MM.1S (cell line): ENCODE measurements at regions not wholly inside any gene's neighbourhood (a gene's known extent, or its start where the extent isn't known, plus 50 kb on each side); places are given as distances from the start of the nearest gene placed in this dataset.

Source experiments
- DNase-seq: peaks from one replicate; pipeline ENCODE4 v3.0.0-alpha.2; 2015
- H2AFZ ChIP-seq: fragments of 300-600 bp; sonication (generic); 2 replicates; pipeline ENCODE4 v1.6.0; 2016; ENCODE audit warnings: antibody characterized with exemption, low read length
- H3F3A ChIP-seq: fragments of 300-600 bp; sonication (generic); 2 replicates; pipeline ENCODE4 v1.6.1; 2016; ENCODE audit warnings: mild to moderate bottlenecking, antibody characterized with exemption, low read length, moderate library complexity, mixed read lengths; ENCODE audit not compliant: insufficient read depth
- H3K27ac ChIP-seq: fragments of 300-600 bp; sonication (generic); 2 replicates; pipeline ENCODE4 v1.5.1; 2016; ENCODE audit warnings: mild to moderate bottlenecking, low read length
- H3K27me3 ChIP-seq: fragments of 300-600 bp; sonication (generic); replicated peaks from 2 replicates; pipeline ENCODE4 v1.6.0; 2016; ENCODE audit warnings: low read length; ENCODE audit not compliant: insufficient read depth
- H3K36me3 ChIP-seq: fragments of 300-600 bp; sonication (generic); replicated peaks from 2 replicates; pipeline ENCODE4 v1.6.1; 2016; ENCODE audit warnings: mild to moderate bottlenecking, low read length, mixed read lengths; ENCODE audit not compliant: insufficient read depth
- H3K4me1 ChIP-seq: fragments of 300-600 bp; sonication (generic); 2 replicates; pipeline ENCODE4 v1.6.1; 2016; ENCODE audit warnings: low read length, mixed read lengths
- H3K4me2 ChIP-seq: fragments of 300-600 bp; sonication (generic); 2 replicates; pipeline ENCODE4 v1.6.0; 2016; ENCODE audit warnings: low read depth, low read length
- H3K4me3 ChIP-seq: fragments of 300-600 bp; sonication (generic); 2 replicates; pipeline ENCODE4 v1.5.1; 2016; ENCODE audit warnings: low read length, mixed read lengths
- H3K79me2 ChIP-seq: fragments of 300-600 bp; sonication (generic); 2 replicates; pipeline ENCODE4 v1.6.1; 2016; ENCODE audit warnings: mixed run types, low read length, mixed read lengths
- H3K9ac ChIP-seq: fragments of 300-600 bp; sonication (generic); 2 replicates; pipeline ENCODE4 v1.6.1; 2016; ENCODE audit warnings: low read length, mixed read lengths
- H3K9me2 ChIP-seq: fragments of 300-600 bp; sonication (generic); replicated peaks from 2 replicates; pipeline ENCODE4 v1.6.1; 2016; ENCODE audit warnings: mild to moderate bottlenecking, low read length, mixed read lengths; ENCODE audit not compliant: insufficient read depth
- H3K9me3 ChIP-seq: fragments of 300-600 bp; sonication (generic); replicated peaks from 2 replicates; pipeline ENCODE4 v1.6.1; 2016; ENCODE audit warnings: mild to moderate bottlenecking, low read length, mixed read lengths; ENCODE audit not compliant: insufficient read depth
- H4K20me1 ChIP-seq: fragments of 300-600 bp; sonication (generic); 2 replicates; pipeline ENCODE4 v1.6.1; 2016; ENCODE audit warnings: mild to moderate bottlenecking, low read length, moderate library complexity, mixed read lengths; ENCODE audit not compliant: insufficient read depth
- EZH2 ChIP-seq: fragments of 300-600 bp; sonication (generic); optimal IDR thresholded peaks from 2 replicates; pipeline ENCODE3; 2017; ENCODE audit warnings: low read depth, mild to moderate bottlenecking, antibody characterized with exemption, low read length, mixed read lengths
- EZH2phosphoT487 ChIP-seq: fragments of 300-600 bp; sonication (generic); IDR thresholded peaks from 2 replicates; pipeline ENCODE4 v1.6.1; 2018; ENCODE audit warnings: antibody characterized with exemption, low read length
- TF ChIP-seq, protein P1 (sequence below): fragments of 300-600 bp; sonication (generic); IDR thresholded peaks from 2 replicates; pipeline ENCODE4 v1.5.1; 2016; ENCODE audit warnings: antibody characterized with exemption, low read length, mixed read lengths

GRCh38 chr6:39995633-39996032 lies 61.4 kb upstream of the MOCS1 start:
- H3K4me3 ChIP-seq, result no peak overlapping the region
- no peak overlapping the region for H3K27ac ChIP-seq
- no peak overlapping the region for H3K9ac ChIP-seq
- H3K27me3 ChIP-seq, result no peaks in the 10 kb centered on the region
- 0 out of 2 replicates have a peak, but pooled peaks cover 3% of the 10 kb centered on the region for H3F3A ChIP-seq
- no peaks in the 10 kb centered on the region for H3K9me3 ChIP-seq
- peaks cover 4% of the 10 kb centered on the region; the same call in 1 of the 2 replicates for H3K4me1 ChIP-seq
- H3K9me2 ChIP-seq, result no peaks in the 10 kb centered on the region
- no peaks in the 10 kb centered on the region for H3K36me3 ChIP-seq
- no peak for DNase-seq
- H3K4me2 ChIP-seq, result no peak overlapping the region
- no peaks in the 10 kb centered on the region for H3K79me2 ChIP-seq
- H4K20me1 ChIP-seq, result no peaks in the 10 kb centered on the region
- TF ChIP-seq EZH2, result no peak
- TF ChIP-seq, protein P1, sequence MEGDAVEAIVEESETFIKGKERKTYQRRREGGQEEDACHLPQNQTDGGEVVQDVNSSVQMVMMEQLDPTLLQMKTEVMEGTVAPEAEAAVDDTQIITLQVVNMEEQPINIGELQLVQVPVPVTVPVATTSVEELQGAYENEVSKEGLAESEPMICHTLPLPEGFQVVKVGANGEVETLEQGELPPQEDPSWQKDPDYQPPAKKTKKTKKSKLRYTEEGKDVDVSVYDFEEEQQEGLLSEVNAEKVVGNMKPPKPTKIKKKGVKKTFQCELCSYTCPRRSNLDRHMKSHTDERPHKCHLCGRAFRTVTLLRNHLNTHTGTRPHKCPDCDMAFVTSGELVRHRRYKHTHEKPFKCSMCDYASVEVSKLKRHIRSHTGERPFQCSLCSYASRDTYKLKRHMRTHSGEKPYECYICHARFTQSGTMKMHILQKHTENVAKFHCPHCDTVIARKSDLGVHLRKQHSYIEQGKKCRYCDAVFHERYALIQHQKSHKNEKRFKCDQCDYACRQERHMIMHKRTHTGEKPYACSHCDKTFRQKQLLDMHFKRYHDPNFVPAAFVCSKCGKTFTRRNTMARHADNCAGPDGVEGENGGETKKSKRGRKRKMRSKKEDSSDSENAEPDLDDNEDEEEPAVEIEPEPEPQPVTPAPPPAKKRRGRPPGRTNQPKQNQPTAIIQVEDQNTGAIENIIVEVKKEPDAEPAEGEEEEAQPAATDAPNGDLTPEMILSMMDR, result no peak
- TF ChIP-seq EZH2phosphoT487, result no peak
- H2AFZ ChIP-seq, result no peak overlapping the region

DNA sequence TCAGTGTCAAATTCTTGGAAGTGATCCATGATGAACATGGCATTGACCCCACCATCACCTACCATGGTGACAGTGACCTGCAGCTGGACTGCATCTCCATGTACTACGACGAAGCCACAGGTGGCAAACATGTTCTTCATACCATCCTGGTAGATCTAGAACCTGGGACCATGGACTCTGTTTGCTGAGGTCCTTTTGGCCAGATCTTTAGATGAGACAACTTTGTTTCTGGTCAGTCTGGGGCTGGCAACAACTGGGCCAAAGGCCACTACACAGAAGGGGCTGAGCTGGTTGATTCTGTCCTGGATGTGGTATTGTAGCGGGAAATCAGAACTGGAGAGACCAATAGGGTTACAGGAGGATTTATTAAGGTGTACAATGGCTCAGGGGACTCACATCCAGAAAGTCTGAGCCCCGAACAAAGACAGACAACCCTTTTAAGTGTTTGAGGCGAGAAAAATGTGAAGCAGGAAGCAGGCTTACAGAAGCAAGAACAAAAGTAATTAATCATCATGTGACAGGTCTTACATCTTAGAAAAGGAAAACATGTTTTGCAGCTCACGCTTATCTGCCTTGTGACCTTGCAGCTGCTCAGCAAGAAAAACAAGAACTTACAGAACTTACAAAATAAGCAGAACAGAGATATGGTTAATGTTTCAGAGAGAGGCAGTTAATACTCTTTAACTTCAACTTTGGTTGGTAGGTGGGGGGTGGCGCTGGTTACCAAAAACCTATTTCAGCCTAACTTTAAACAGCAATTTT lies 58.8 kb upstream of the MOCS1 start:
- H3K27ac ChIP-seq, result peak overlapping the region; percentile 64
- H3K79me2 ChIP-seq, result no peaks in the 10 kb centered on the region
- H3K36me3 ChIP-seq, result no peaks in the 10 kb centered on the region
- H3K9me2 ChIP-seq, result no peaks in the 10 kb centered on the region
- H3K27me3 ChIP-seq, result no peaks in the 10 kb centered on the region
- H3K9ac ChIP-seq, result no peak overlapping the region
- H3K4me3 ChIP-seq, result no peak overlapping the region
- H4K20me1 ChIP-seq, result no peaks in the 10 kb centered on the region
- TF ChIP-seq EZH2phosphoT487 (no peak), EZH2 (no peak)
- TF ChIP-seq, protein P1, result no peak
- H3K9me3 ChIP-seq, result no peaks in the 10 kb centered on the region
- no peak overlapping the region for H2AFZ ChIP-seq
- peak; percentile 49 for DNase-seq
- peaks cover 4% of the 10 kb centered on the region; the same call in 1 of the 2 replicates for H3K4me1 ChIP-seq
- H3F3A ChIP-seq, result 0 out of 2 replicates have a peak, but pooled peaks cover 3% of the 10 kb centered on the region
- 0 out of 2 replicates have a peak overlapping the region, but pooled peaks have one; percentile 12 for H3K4me2 ChIP-seq
